Body of pancreas (tissue), 4 donors: ENCODE measurements at regions not wholly inside any gene's neighbourhood (a gene's known extent, or its start where the extent isn't known, plus 50 kb on each side); places are given as distances from the start of the nearest gene placed in this dataset.

Source experiments
- POLR2A ChIP-seq, 3 donors: fragments of 450-650 bp; IDR thresholded peaks; one replicate each; pipeline ENCODE4 v1.6.1; 2016; ENCODE audit warnings: antibody characterized with exemption in 3 of 3, mild to moderate bottlenecking in 2 of 3
- TF ChIP-seq, protein P1 (sequence below), 7 experiments: fragments of 450-650 bp in 4 of 7; fragments of 200-600 bp in 3 of 7; sonication (generic) in 3 of 7; IDR thresholded peaks; one replicate each; pipeline ENCODE4 v1.5.1; 2016 to 2019; ENCODE audit warnings: antibody characterized with exemption in 7 of 7

- TF ChIP-seq, protein P1, sequence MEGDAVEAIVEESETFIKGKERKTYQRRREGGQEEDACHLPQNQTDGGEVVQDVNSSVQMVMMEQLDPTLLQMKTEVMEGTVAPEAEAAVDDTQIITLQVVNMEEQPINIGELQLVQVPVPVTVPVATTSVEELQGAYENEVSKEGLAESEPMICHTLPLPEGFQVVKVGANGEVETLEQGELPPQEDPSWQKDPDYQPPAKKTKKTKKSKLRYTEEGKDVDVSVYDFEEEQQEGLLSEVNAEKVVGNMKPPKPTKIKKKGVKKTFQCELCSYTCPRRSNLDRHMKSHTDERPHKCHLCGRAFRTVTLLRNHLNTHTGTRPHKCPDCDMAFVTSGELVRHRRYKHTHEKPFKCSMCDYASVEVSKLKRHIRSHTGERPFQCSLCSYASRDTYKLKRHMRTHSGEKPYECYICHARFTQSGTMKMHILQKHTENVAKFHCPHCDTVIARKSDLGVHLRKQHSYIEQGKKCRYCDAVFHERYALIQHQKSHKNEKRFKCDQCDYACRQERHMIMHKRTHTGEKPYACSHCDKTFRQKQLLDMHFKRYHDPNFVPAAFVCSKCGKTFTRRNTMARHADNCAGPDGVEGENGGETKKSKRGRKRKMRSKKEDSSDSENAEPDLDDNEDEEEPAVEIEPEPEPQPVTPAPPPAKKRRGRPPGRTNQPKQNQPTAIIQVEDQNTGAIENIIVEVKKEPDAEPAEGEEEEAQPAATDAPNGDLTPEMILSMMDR (IDR thresholded peaks at IDR 0.05), result no peak
- TF ChIP-seq POLR2A (IDR thresholded peaks at IDR 0.05), result no peak
Observed at GRCh38 chr1:105399716-105400115, 1650.0 kb downstream of the AMY1C start.
